AG04449 (cell line): ENCODE measurements at regions not wholly inside any gene's neighbourhood (a gene's known extent, or its start where the extent isn't known, plus 50 kb on each side); places are given as distances from the start of the nearest gene placed in this dataset.

Experiments used
- CTCF ChIA-PET: fragments of 350-600 bp; formaldehyde crosslinking; extraction: SDS; loops from one replicate; lab custom pipeline; 2021; ENCODE audit warnings: antibody characterized with exemption; lab: Yijun Ruan, JAX
- POLR2A ChIA-PET: fragments of 400-600, 350-600 bp; formaldehyde crosslinking; extraction: SDS; loops from one replicate; lab custom pipeline; 2020; ENCODE audit warnings: antibody characterized with exemption, inconsistent platforms; lab: Yijun Ruan, JAX
- DNase-seq: peaks from one replicate; pipeline ENCODE4 v3.0.0-alpha.2; 2010; ENCODE audit warnings: low read depth, low spot score
- H3K4me3 ChIP-seq: 2 replicates; pipeline ENCODE4 v1.5.1; 2011; ENCODE audit warnings: low read depth, mild to moderate bottlenecking, control low read depth, low read length
- TF ChIP-seq, protein P1 (sequence below): IDR thresholded peaks from one replicate; pipeline ENCODE4 v1.5.1; 2011; ENCODE audit warnings: mild to moderate bottlenecking, moderate library complexity, low read length, control low read depth, inconsistent platforms; ENCODE audit not compliant: insufficient read depth; ENCODE audit errors: missing control alignments

DNA sequence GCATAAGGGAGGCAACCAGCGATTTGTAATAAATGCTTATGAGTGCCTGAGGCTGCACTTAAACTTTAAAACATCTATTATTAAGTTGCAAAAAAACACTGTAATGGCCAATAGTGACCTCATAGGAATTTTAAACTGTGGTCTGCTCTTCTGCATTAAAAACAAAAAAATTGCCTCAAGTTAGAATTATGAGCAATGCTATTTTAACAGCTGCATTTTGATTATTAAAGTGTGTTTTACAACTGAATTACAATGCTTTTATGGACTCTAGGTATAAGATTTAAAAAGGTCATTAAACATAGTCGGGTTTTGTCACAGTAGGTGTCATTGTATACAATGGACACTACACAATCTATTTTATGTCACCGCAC is 528.7 kb upstream of the FANCL start:
- TF ChIP-seq, protein P1, sequence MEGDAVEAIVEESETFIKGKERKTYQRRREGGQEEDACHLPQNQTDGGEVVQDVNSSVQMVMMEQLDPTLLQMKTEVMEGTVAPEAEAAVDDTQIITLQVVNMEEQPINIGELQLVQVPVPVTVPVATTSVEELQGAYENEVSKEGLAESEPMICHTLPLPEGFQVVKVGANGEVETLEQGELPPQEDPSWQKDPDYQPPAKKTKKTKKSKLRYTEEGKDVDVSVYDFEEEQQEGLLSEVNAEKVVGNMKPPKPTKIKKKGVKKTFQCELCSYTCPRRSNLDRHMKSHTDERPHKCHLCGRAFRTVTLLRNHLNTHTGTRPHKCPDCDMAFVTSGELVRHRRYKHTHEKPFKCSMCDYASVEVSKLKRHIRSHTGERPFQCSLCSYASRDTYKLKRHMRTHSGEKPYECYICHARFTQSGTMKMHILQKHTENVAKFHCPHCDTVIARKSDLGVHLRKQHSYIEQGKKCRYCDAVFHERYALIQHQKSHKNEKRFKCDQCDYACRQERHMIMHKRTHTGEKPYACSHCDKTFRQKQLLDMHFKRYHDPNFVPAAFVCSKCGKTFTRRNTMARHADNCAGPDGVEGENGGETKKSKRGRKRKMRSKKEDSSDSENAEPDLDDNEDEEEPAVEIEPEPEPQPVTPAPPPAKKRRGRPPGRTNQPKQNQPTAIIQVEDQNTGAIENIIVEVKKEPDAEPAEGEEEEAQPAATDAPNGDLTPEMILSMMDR, result no peak
- no peak for DNase-seq
- ChIA-PET POLR2A (no interaction called here), CTCF (no interaction called here)
- H3K4me3 ChIP-seq, result no peak overlapping the region

DNA sequence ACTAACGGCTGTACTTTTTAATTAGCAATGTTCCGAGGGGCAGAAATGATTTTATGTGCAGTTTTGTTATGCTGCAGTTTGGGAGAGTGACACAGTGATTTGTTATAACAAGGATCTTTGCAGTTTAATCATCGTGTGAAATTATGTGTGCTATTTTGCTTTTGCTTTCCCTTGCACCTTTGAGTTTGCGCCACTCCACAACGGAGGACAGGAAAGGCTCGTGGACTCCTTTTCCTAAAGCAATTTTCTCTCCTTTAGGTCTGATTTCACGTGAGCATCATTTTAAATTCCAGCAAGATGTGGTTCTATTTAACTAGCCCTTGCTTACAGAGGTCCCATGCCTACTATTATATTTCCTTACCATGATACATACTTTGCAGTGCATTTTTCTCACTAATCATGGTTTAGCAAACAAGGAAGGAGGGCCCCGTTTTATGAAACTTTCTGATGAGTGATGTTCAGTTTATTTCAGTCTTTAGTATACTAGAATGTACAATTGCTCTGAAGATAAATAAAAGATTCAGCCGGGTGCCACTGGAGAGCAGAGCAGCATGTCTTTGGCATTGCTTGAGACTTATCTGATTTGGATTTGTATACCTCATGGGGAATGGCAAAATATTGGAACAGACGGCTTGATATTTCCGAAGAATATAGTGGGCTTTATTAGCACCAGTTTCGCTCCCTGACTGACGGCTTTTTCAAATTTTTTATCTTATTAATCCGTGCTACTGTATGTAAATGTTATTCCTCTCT is 528.2 kb upstream of the FANCL start:
- no peak overlapping the region for H3K4me3 ChIP-seq
- no peak for DNase-seq
- ChIA-PET POLR2A (no interaction called here), CTCF (no interaction called here)
- TF ChIP-seq, protein P1, result no peak

DNA sequence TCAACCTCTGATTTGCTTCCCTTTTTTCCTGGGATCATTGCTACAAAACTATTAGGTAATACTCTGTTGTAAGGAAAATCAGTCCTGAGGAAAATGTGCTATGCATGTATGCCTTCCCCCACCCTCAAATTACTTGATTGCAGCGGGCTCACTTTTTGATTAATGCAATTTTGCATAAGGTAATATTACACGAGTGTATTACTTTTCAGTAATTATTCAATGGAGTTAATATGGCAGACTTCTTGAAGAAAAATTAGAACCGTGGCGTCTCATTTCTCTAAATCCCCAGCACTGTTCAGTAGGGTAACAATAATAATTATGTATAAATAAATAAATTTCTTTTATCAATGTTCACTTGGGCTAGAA is 527.6 kb upstream of the FANCL start:
- no peak overlapping the region for H3K4me3 ChIP-seq
- ChIA-PET POLR2A (no interaction called here), CTCF (no interaction called here)
- DNase-seq, result no peak
- TF ChIP-seq, protein P1, result no peak

DNA sequence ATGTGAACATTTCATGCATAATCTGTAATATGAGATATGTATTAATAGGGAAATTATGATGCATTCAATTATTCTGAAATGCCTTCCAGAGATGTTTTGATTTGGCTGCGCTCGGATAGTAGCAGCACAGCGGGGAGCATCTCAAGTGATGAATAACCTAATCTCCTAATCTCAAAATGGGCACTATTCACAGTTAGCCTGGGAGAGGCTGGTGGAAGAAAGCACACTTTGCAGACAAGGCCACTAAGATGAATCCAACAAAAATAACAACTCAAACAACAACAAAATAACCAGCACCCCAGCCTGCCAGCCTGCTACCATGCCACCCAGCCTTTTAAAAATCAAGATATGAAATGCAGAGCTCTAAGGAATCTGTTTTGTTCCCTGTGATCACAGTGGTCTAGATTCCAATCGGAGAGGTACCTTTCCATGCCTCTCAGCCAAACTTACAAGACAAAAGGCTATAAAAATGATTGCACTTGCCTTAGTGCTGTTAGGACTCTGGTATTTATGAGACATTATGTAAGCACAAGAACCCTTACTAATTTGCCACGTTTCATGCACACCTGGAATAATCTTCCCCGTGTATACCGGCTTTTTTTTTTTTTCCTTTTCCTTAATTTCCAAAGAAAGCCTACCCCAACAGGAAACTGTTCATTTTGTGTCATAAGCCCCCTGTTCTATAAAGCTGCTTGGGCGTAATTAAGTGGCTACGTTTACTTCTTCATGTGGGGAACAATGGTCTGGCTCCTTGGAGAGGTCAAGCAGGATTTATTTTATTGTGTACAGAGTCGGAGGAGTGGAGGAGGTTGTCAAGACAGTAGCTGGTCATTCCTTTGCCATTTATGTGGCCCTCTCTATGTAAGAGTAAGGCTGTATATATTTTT is 526.9 kb upstream of the FANCL start:
- CTCF ChIA-PET, result no interaction called here
- TF ChIP-seq, protein P1, result no peak
- no peak overlapping the region for H3K4me3 ChIP-seq
- POLR2A ChIA-PET, result no interaction called here
- no peak for DNase-seq

DNA sequence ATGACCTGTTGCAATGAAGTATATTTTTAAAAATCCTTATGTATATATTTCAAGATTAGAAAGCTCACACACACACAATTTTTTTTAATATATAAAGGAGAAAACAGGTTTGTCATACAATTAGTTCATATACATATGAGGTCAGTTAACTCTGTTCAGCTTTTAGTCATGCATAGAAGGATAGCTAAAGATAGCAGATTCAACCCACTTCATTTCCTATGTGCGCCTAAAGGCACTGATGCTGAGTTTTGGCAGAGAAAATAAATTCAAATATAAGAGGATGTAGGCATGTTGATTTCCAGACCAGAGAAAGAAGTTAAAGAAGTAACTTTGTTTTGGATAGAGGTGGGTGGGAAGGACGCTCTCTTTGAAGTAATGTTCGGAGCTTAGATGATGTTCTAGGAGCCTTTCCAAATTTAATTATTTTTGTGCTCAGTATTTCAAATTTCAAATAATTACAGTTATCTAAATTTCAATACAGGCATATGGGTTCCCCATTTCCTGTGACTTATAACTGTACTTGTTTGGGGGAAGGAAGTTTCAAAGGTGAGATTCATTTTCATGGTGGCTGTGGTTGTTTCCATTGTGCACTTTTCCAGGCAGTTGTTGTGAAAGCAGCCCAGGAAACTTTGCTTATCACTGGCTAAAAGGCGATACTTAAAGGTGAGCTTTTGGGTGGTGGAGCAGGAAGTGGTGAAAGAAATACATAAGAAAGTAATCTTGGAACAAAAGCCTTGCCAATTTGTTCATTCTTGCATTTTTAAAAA is 523.4 kb upstream of the FANCL start:
- TF ChIP-seq, protein P1, result no peak
- ChIA-PET POLR2A (no interaction called here), CTCF (interaction anchor here (1.4 to 4.1 kb wide), 3 partner anchors 418 to 1818 kb away, joined by 5 to 22 read pairs (median 18); no protein-coding TSS in a partner anchor)
- no peak for DNase-seq
- H3K4me3 ChIP-seq, result no peak overlapping the region
